ENCODE measurements at regions not wholly inside any gene's neighbourhood (a gene's known extent, or its start where the extent isn't known, plus 50 kb on each side); places are given as distances from the start of the nearest gene placed in this dataset.
"Not testable (repeated sequence)": the region's sequence is repeated elsewhere in the genome, so short reads cannot be mapped to it uniquely, and the experiment has no call there.

DNA sequence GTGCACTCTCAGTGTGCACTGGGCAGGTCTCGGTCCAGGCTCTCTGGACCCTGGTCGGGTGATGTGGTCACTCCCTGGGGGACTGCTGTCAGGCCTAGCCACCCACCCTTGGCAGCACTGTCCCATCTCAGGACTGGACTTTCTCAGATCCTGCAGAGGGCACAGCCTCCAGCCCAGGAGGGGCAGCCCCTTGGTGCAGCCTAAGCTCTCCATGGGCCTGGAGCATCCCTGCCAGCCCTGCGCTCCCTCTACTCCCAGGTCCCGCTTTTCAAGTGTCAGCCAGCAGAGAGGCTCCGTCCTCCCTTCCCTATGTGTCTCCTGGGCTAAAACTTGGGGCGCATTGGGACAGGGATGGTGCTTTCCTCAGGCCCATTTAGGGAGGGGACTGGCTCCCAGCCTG is 805.8 kb downstream of the FOXD4L6 start:
- POLR2A ChIA-PET; in situ Hi-C loops (cut with MboI); H3K79me2 ChIP-seq (ENCODE audit: control insufficient read depth, insufficient read depth, low read length); ATAC-seq; H4K20me1 ChIP-seq (ENCODE audit: control insufficient read depth, insufficient read depth); H3K9me3 ChIP-seq (replicated peaks; ENCODE audit: control insufficient read depth, insufficient read depth, low read length); SMC1A ChIA-PET (ENCODE audit: uncharacterized antibody, unreplicated experiment); H2AFZ ChIP-seq (ENCODE audit: control insufficient read depth, low read depth, low read length); CTCF ChIA-PET; H3K36me3 ChIP-seq (ENCODE audit: control insufficient read depth in 2 of 2, insufficient read depth in 2 of 2, low read length in 1 of 2); BruUV-seq (replicated peaks); H3K27ac ChIP-seq (ENCODE audit: control insufficient read depth, insufficient read depth); H3K4me1 ChIP-seq (ENCODE audit: control insufficient read depth, insufficient read depth, low read length); H3K4me2 ChIP-seq (ENCODE audit: control insufficient read depth, insufficient read depth); H3K4me3 ChIP-seq; intact Hi-C loops (cut with micrococcal nuclease; ENCODE audit: unreplicated experiment); DNase-seq (ENCODE audit: low read depth, low spot score); RAD21 ChIA-PET (ENCODE audit: unreplicated experiment); H3K9ac ChIP-seq (ENCODE audit: control insufficient read depth, insufficient read depth, low read length); FAIRE-seq; H3K27me3 ChIP-seq (replicated peaks in 1 of 2; ENCODE audit: control insufficient read depth in 2 of 2, insufficient read depth in 2 of 2, low read length in 1 of 2): not testable (repeated sequence)
- WGBS (ENCODE audit: insufficient coverage, insufficient replicate concordance, low lambda C conversion rate, missing lambda C conversion rate), result 13% methylated on average over 3 of the region's 6 CpGs

DNA sequence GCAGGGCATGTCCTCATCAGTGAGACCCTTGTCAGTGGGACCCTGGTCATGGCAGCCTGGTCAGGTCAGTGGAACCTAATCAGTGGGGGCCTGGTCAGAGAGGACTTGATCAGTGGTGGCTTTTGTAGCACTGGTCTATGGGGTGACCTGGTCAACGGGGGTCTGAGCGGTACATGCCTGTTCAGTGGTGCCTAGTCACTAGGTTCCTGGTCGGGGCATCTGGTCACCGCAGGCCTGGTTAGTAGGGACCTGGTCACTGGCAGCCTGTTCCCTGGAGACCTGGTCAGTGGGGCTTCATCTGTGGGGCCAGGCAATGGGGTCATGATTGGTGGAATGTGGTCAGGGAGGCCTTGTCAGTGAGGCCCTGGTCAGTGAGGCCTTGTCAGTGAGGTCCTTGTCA is 806.6 kb downstream of the FOXD4L6 start:
- POLR2A ChIA-PET; H3K4me1 ChIP-seq (ENCODE audit: control insufficient read depth, insufficient read depth, low read length); H4K20me1 ChIP-seq (ENCODE audit: control insufficient read depth, insufficient read depth); BruUV-seq (replicated peaks); SMC1A ChIA-PET (ENCODE audit: uncharacterized antibody, unreplicated experiment); H3K36me3 ChIP-seq (ENCODE audit: control insufficient read depth in 2 of 2, insufficient read depth in 2 of 2, low read length in 1 of 2); FAIRE-seq; in situ Hi-C loops (cut with MboI); ATAC-seq; DNase-seq (ENCODE audit: low read depth, low spot score); H3K27me3 ChIP-seq (replicated peaks in 1 of 2; ENCODE audit: control insufficient read depth in 2 of 2, insufficient read depth in 2 of 2, low read length in 1 of 2); CTCF ChIA-PET; H3K79me2 ChIP-seq (ENCODE audit: control insufficient read depth, insufficient read depth, low read length); H3K4me3 ChIP-seq; H3K9ac ChIP-seq (ENCODE audit: control insufficient read depth, insufficient read depth, low read length); H3K27ac ChIP-seq (ENCODE audit: control insufficient read depth, insufficient read depth); intact Hi-C loops (cut with micrococcal nuclease; ENCODE audit: unreplicated experiment); H3K9me3 ChIP-seq (replicated peaks; ENCODE audit: control insufficient read depth, insufficient read depth, low read length); H2AFZ ChIP-seq (ENCODE audit: control insufficient read depth, low read depth, low read length); H3K4me2 ChIP-seq (ENCODE audit: control insufficient read depth, insufficient read depth); RAD21 ChIA-PET (ENCODE audit: unreplicated experiment): not testable (repeated sequence)
- no CpG with 5 or more reads among the region's 4 CpGs for WGBS (ENCODE audit: insufficient coverage, insufficient replicate concordance, low lambda C conversion rate, missing lambda C conversion rate)

DNA sequence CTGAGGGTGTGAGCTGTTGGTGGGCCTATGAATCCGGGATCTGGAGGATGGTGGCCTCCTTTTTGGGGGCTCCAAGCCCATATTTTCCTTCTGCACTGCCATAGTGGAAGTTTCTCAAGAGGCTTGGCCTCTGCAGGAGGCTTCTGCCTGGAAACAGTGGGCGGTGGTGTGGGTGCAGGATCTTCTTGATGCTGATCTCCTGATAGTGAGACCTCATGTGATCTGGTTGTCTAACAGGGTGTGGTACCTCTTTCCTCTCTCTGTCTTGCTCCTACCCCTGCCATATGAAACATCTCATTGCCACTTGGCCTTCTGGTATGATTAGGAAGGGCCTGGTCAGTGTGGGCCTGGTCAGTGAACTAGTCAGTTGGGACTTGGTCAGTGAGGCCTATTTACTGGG is 807.3 kb downstream of the FOXD4L6 start:
- H4K20me1 ChIP-seq (ENCODE audit: control insufficient read depth, insufficient read depth); ATAC-seq; intact Hi-C loops (cut with micrococcal nuclease; ENCODE audit: unreplicated experiment); in situ Hi-C loops (cut with MboI); BruUV-seq (replicated peaks); RAD21 ChIA-PET (ENCODE audit: unreplicated experiment); H3K4me1 ChIP-seq (ENCODE audit: control insufficient read depth, insufficient read depth, low read length); FAIRE-seq; H3K4me3 ChIP-seq; POLR2A ChIA-PET; DNase-seq (ENCODE audit: low read depth, low spot score); H3K9ac ChIP-seq (ENCODE audit: control insufficient read depth, insufficient read depth, low read length); H3K27me3 ChIP-seq (replicated peaks in 1 of 2; ENCODE audit: control insufficient read depth in 2 of 2, insufficient read depth in 2 of 2, low read length in 1 of 2); H3K36me3 ChIP-seq (ENCODE audit: control insufficient read depth in 2 of 2, insufficient read depth in 2 of 2, low read length in 1 of 2); H3K4me2 ChIP-seq (ENCODE audit: control insufficient read depth, insufficient read depth); CTCF ChIA-PET; H3K27ac ChIP-seq (ENCODE audit: control insufficient read depth, insufficient read depth); SMC1A ChIA-PET (ENCODE audit: uncharacterized antibody, unreplicated experiment); H3K9me3 ChIP-seq (replicated peaks; ENCODE audit: control insufficient read depth, insufficient read depth, low read length); H2AFZ ChIP-seq (ENCODE audit: control insufficient read depth, low read depth, low read length); H3K79me2 ChIP-seq (ENCODE audit: control insufficient read depth, insufficient read depth, low read length): not testable (repeated sequence)
- WGBS (ENCODE audit: insufficient coverage, insufficient replicate concordance, low lambda C conversion rate, missing lambda C conversion rate), result no CpG with 5 or more reads among the region's 2 CpGs

DNA sequence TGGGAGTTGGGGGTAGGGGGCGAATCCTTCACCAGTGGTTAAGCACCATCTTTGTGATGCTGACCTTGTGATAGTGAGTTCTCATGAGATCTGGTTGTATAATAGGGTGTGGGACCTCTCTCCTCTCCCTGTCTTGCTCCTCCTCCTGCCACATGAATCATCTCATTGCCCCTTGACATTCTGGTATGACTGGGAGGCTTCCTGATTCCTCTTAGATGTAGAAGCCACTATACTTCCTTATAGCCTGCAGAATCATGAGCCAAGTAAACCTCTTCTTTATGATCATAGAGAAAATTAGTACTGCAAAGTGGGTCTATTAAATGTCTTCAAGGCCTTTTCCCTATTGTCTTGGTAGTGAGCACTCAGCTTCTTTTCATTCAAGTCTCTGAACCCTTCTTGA is 813.3 kb downstream of the FOXD4L6 start:
- H4K20me1 ChIP-seq (ENCODE audit: control insufficient read depth, insufficient read depth); H3K9ac ChIP-seq (ENCODE audit: control insufficient read depth, insufficient read depth, low read length); H3K27ac ChIP-seq (ENCODE audit: control insufficient read depth, insufficient read depth); H3K4me2 ChIP-seq (ENCODE audit: control insufficient read depth, insufficient read depth); intact Hi-C loops (cut with micrococcal nuclease; ENCODE audit: unreplicated experiment); CTCF ChIA-PET; H3K27me3 ChIP-seq (replicated peaks in 1 of 2; ENCODE audit: control insufficient read depth in 2 of 2, insufficient read depth in 2 of 2, low read length in 1 of 2); in situ Hi-C loops (cut with MboI); FAIRE-seq; H3K4me3 ChIP-seq; H3K9me3 ChIP-seq (replicated peaks; ENCODE audit: control insufficient read depth, insufficient read depth, low read length); ATAC-seq; H3K36me3 ChIP-seq (ENCODE audit: control insufficient read depth in 2 of 2, insufficient read depth in 2 of 2, low read length in 1 of 2); POLR2A ChIA-PET; H3K79me2 ChIP-seq (ENCODE audit: control insufficient read depth, insufficient read depth, low read length); H2AFZ ChIP-seq (ENCODE audit: control insufficient read depth, low read depth, low read length); BruUV-seq (replicated peaks); SMC1A ChIA-PET (ENCODE audit: uncharacterized antibody, unreplicated experiment); DNase-seq (ENCODE audit: low read depth, low spot score); H3K4me1 ChIP-seq (ENCODE audit: control insufficient read depth, insufficient read depth, low read length); RAD21 ChIA-PET (ENCODE audit: unreplicated experiment): not testable (repeated sequence)
- WGBS (ENCODE audit: insufficient coverage, insufficient replicate concordance, low lambda C conversion rate, missing lambda C conversion rate), result no CpG with 5 or more reads among the region's 1 CpG
